HG02798 (cell line): ENCODE measurements at regions not wholly inside any gene's neighbourhood (a gene's known extent, or its start where the extent isn't known, plus 50 kb on each side); places are given as distances from the start of the nearest gene placed in this dataset.

Experiments used
- ATAC-seq: cut with Tn5 transposase; IDR thresholded peaks from one replicate; pipeline ENCODE4 v1.9.1; 2021; ENCODE audit warnings: mild to moderate bottlenecking; ENCODE audit not compliant: unreplicated experiment, poor library complexity

DNA sequence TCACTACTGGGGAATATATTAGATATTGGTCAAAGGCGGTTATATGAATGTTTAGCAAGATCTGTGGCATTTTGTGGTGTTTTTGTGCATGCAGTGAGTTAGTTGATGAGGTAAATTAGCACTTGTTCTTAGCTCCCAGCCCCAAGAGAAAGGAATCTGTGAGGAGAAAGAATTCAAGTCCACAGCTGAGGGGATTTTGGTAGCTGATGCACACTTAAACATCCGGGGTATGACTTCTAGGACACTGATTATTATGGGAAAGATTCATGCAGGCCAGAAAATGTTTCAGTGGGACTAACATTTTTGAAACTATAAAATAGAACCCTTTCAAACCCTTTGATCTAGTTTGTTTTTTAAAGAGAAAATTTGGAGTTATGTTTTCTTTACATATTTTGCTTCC is 118.2 kb upstream of the RPS23 start:
- ATAC-seq: no peak

DNA sequence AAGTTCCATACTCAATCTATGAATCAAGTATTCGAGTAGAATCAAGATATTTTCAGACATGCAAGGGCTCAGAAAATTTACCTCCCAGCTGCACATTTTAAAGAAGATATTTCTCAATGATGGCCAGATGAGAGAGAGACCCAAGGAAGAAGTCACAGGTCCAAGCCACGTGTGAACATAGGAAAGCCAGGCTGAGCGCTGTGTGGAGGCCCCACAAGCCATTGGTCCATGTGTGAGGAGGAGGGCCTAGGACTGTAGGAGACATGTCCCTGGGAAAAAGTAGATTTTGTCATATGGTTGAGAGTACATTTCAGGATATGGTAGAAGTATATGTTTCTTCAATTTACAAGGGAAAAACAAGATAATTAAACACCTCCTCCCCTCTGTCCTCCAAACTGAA is 115.8 kb upstream of the RPS23 start:
- ATAC-seq: no peak

GRCh38 chr5:82390088-82390487 is 111.9 kb upstream of the RPS23 start:
- ATAC-seq: no peak

DNA sequence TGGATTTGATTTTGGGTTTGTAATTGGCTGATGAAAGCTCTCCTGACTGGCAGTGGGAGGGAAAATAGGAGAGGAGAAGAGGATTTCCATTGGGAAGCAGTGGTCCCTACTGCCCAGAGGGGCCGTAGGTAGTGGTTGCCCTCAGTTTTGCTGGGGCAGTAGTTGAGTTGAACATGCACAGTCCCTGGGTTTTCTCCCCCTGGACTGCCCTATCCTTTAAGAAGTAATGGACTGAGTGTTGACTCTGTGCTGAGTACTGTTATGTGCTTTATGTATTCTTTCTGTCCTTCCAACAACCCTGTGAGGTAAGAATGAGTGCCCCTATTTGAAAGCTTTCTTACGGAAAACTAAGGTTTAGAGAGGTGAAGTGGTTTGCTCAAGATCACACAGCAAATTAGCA is 111.2 kb upstream of the RPS23 start:
- ATAC-seq: no peak

DNA sequence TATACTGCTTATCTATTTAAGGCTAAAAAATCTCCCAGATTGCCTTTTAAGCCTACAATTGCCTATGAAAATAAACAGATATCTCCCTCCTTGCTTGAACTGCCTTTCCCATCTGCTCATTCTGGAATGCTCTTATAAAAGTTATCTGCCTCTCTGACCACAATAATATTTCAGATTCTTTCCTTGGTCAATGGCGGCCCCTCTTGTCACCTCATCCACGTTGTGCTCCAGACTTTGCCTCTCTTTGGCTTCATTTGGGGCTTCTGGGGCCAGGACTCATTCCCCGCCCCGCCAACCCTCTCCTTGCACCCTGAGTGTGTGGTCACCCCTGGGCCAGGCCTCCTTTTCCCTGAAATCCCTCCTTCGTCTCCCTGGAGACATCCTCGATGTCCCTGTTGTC is 110.0 kb upstream of the RPS23 start:
- no peak for ATAC-seq

- no peak for ATAC-seq
These were observed 109.6 kb upstream of the RPS23 start for GRCh38 chr5:82387819-82388166.

GRCh38 chr5:82387001-82387818 is 109.1 kb upstream of the RPS23 start:
- no peak for ATAC-seq

GRCh38 chr5:82386576-82386975 is 108.4 kb upstream of the RPS23 start:
- no peak for ATAC-seq

- ATAC-seq: no peak
These were observed 106.0 kb upstream of the RPS23 start for GRCh38 chr5:82384034-82384750.

DNA sequence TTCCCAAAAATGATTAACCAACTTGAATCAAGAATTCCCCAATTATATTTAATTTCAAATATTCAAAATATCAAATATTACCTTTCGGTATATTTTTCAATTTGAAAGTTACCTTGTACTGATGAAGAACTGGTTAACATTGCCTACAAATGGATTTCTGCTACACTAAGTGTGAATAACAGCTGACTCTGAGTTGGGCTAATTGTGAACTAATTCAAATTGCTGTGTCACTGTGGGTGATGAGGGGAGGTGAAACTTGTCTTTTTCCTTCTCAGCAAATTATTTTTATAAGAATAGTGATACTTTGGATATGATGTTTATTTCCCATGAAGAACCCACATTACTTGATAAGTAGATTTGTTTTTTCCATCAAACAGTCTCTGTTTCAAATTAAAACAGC is 103.4 kb upstream of the RPS23 start:
- ATAC-seq: no peak

- ATAC-seq: no peak
These were observed 98.2 kb upstream of the RPS23 start for GRCh38 chr5:82376307-82376706.

- no peak for ATAC-seq
These were observed 97.5 kb upstream of the RPS23 start for GRCh38 chr5:82375488-82376244.

- peak; percentile 66 for ATAC-seq
These were observed 96.5 kb upstream of the RPS23 start for GRCh38 chr5:82374637-82375036.

DNA sequence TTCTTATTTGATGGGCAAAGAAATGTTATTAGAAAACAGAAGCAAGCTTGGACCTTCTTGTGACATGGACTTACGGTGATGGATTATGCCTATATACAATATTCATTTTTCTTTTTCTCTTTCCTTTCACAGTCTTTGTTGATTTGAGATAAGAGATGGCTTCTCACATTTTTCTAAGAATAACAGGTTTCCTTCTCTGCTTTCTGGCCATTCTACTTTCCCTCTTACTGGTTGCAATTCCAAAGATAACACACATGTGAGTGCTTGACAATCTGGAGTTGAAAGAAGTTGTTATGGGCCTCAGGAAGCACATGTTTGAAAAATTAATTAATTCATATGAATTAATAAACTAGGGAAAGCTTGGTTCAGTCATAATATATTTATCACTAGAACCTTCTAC is 89.8 kb upstream of the RPS23 start:
- no peak for ATAC-seq

DNA sequence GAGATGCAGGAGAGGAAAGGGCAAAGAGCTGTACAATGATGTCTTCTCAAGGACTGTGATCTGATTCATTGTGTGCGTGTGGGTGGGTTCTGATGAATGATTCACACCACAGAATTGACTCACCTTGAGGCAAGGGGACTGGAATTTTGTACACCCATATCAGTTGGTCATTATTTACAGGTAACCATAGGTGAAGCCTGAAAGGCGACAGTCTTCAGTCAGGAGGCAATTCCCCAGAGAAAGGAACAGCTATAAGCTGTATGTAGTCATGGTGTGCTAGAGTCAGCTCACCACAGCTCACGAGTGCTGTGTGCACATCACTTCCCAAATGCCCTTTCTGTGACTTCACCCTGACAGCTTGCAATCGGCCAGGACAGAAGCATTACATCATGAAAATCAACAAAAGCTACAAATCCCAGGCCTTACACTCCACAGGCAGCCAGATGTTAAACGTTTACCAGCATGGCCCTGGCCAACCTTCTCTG is 87.6 kb upstream of the RPS23 start:
- ATAC-seq: peak; percentile 45

DNA sequence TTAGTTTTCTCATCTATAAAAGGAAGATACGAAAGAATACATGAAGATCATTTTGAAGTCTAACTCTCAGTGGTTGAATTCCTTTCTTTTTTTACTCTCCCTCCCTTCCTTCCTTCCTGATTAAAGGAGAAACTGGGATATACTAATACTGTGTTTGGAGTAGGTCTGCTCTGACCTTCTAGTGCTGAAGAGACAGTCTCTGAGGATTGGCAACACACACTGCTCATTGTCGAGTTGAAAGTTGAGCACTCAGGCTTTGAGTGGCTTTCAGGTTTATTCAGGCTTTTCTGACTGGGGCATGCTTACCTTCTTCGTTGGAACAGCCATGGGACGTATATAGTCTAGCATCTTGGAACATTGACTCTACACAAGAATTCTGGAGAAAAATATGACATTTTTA is 86.9 kb upstream of the RPS23 start:
- ATAC-seq: no peak

DNA sequence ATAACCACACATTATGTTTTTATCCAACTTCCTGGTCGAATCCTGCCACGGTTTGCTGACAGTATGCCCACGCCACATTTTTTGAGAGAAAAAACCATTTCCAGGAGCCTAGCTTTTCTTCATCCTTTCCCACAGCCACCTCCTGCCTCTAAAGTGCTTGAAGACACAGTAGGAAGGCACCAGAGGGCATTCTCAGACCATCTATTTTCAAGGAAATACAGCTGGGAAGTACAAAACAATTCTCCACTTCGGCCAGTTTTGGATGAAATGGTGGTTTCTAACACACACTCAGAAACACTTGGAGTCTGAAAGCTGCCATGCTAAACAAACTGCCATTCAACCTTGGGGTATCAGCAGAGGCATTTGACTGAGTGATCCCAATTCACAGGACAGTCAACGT is 86.3 kb upstream of the RPS23 start:
- no peak for ATAC-seq

- ATAC-seq: no peak
These were observed 85.4 kb upstream of the RPS23 start for GRCh38 chr5:82363524-82363923.

DNA sequence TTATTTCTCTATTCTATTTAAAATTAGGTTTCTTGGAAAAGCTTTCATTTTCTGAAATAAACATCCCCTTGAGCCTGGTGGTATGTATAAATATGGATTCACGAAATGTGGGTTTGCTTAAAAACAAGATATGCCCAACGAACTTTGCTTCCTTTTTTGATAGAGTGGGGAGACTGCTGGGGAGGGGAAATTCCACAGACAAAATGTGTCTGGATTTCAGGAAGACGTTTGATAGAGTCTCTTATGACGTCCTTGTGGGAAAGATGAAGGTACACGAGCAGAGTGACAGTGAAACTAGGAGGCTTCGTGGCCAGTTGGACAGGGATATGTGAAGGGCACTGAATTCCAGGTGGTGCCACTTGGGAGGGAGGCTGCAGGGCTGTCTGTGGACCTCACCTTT is 84.5 kb upstream of the RPS23 start:
- no peak for ATAC-seq

DNA sequence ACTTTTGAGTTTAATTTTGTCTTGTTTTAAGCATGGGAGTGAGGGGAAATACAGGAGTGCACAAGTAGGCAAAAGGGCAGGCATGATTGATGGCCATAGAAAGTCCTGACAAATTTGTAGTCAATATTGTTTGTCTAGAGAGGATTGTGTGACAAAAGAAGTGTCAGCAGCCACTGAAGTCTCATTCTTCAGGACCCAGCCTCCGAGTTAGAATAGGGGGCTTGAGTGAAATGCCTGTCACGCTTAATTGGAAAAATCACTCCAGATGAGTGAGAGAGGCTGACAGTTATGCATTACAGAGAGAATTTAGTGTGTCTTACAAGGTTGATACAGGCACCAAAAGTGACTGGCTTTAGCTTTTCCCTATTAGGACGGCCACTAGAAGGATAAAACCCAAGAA is 81.9 kb upstream of the RPS23 start:
- ATAC-seq: no peak

DNA sequence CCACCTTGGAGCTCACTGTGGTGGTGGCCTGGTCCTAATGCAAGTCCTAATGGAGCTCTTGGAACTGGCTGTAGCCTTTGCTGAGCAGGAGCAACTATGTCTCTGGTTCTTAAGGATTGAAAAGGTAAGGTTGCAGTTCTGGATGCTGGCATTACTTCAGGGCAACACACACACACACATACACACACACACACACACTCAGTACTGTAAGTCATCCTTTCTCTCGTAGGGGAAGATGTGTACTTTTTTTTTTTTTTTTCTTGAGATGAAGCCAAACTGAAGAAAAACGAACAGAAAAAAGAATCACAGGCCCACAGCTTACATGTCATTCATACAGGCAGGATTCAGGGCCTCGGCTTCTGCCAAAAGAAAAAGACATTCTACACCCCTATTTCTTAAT is 81.1 kb upstream of the RPS23 start:
- no peak for ATAC-seq
